Suprapubic skin (tissue), 3 donors: ENCODE measurements at regions not wholly inside any gene's neighbourhood (a gene's known extent, or its start where the extent isn't known, plus 50 kb on each side); places are given as distances from the start of the nearest gene placed in this dataset.

Source experiments
- CTCF ChIP-seq, 2 donors: fragments of 200-600 bp in 1 of 2; fragments of 450-650 bp in 1 of 2; sonication (generic) in 1 of 2; IDR thresholded peaks; one replicate each; pipeline ENCODE4 v1.5.1; 2016 to 2019; ENCODE audit warnings: antibody characterized with exemption in 2 of 2, mild to moderate bottlenecking in 1 of 2, moderate library complexity in 1 of 2
- POLR2A ChIP-seq, 2 donors: fragments of 450-650 bp; IDR thresholded peaks; one replicate each; pipeline ENCODE4 v1.6.1; 2017; ENCODE audit warnings: antibody characterized with exemption in 2 of 2, mild to moderate bottlenecking in 2 of 2, moderate library complexity in 2 of 2

DNA sequence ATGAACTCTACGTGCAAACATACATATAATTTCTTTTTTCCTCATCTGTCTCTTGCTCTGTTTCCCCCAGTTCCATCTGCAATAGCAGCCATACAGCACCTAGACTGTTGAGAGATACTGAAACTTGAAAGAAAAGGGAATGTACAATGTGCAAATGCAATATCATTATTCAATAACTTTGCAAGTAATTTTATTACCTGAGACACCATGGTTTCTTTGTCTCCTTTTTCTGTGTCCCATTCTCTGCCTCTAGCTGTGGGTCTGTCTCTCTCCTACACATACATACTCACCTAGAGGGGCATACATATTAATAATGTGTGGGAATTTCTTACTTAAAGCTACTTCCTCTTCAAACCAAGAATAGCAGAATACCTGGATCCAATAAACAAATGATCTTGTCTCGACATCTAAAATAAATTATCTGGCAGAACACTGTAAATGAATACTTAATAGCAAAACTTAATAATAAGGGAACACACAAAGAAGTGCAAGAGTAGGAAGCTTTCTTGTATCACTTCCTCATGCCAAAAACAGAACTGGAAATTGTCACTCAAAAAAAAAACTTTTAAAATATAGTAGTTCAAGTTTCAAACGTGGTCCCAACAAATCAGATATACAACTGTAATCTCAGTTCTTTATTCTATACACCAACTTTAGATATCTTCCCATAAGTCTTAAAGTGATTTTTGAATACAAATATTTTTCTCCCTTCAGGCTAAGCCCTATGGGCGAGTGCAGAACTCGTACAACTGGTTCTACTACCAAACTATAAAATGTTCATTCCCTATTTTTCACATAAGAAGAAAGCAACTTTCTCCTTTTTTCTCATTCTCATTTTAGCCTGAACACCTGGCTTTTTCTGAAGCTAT is 194.6 kb downstream of the NRIP1 start:
- no peak for TF ChIP-seq CTCF (IDR thresholded peaks at IDR 0.05)
- TF ChIP-seq POLR2A (IDR thresholded peaks at IDR 0.05) = no peak
